IPS-11a (cell line): ENCODE measurements at regions not wholly inside any gene's neighbourhood (a gene's known extent, or its start where the extent isn't known, plus 50 kb on each side); places are given as distances from the start of the nearest gene placed in this dataset.
"Not testable (repeated sequence)": the region's sequence is repeated elsewhere in the genome, so short reads cannot be mapped to it uniquely, and the experiment has no call there.

Experiments used
- H3K4me3 ChIP-seq: one replicate; pipeline ENCODE4 v1.5.1; 2013; ENCODE audit warnings: low read depth, low read length, control low read depth

- H3K4me3 ChIP-seq = no peak overlapping the region
These were observed 508.0 kb downstream of the TBC1D32 start for GRCh38 chr6:120826253-120826652.

- no peak overlapping the region for H3K4me3 ChIP-seq
These were observed 517.5 kb downstream of the TBC1D32 start for GRCh38 chr6:120816794-120817193.

GRCh38 chr6:120805276-120805675 lies 529.0 kb downstream of the TBC1D32 start:
- no peak overlapping the region for H3K4me3 ChIP-seq

GRCh38 chr6:120804612-120805011 lies 529.7 kb downstream of the TBC1D32 start:
- H3K4me3 ChIP-seq = no peak overlapping the region

- H3K4me3 ChIP-seq = no peak overlapping the region
These were observed 547.6 kb downstream of the TBC1D32 start for GRCh38 chr6:120786682-120787081.

GRCh38 chr6:120786256-120786655 lies 548.0 kb downstream of the TBC1D32 start:
- H3K4me3 ChIP-seq = no peak overlapping the region

GRCh38 chr6:120785459-120786086 lies 548.7 kb downstream of the TBC1D32 start:
- no peak overlapping the region for H3K4me3 ChIP-seq

GRCh38 chr6:120779441-120779840 lies 554.8 kb downstream of the TBC1D32 start:
- no peak overlapping the region for H3K4me3 ChIP-seq

GRCh38 chr6:120775698-120776097 lies 558.6 kb downstream of the TBC1D32 start:
- H3K4me3 ChIP-seq = no peak overlapping the region

- no peak overlapping the region for H3K4me3 ChIP-seq
These were observed 560.0 kb downstream of the TBC1D32 start for GRCh38 chr6:120774275-120774674.

- no peak overlapping the region for H3K4me3 ChIP-seq
These were observed 563.3 kb downstream of the TBC1D32 start for GRCh38 chr6:120771019-120771418.

- no peak overlapping the region for H3K4me3 ChIP-seq
These were observed 570.0 kb downstream of the TBC1D32 start for GRCh38 chr6:120764312-120764711.

GRCh38 chr6:120759570-120759969 lies 574.7 kb downstream of the TBC1D32 start:
- no peak overlapping the region for H3K4me3 ChIP-seq

GRCh38 chr6:120748574-120748973 lies 585.7 kb downstream of the TBC1D32 start:
- H3K4me3 ChIP-seq = not testable (repeated sequence)

GRCh38 chr6:120736740-120737139 lies 597.5 kb downstream of the TBC1D32 start:
- no peak overlapping the region for H3K4me3 ChIP-seq

- no peak overlapping the region for H3K4me3 ChIP-seq
These were observed 598.6 kb downstream of the TBC1D32 start for GRCh38 chr6:120735641-120736040.

GRCh38 chr6:120711255-120711654 lies 623.0 kb downstream of the TBC1D32 start:
- no peak overlapping the region for H3K4me3 ChIP-seq

GRCh38 chr6:120700001-120700400 lies 634.3 kb downstream of the TBC1D32 start:
- no peak overlapping the region for H3K4me3 ChIP-seq

GRCh38 chr6:120686492-120686891 lies 647.8 kb downstream of the TBC1D32 start:
- H3K4me3 ChIP-seq = no peak overlapping the region

GRCh38 chr6:120682145-120682544 lies 652.1 kb downstream of the TBC1D32 start:
- H3K4me3 ChIP-seq = no peak overlapping the region

GRCh38 chr6:120681204-120681603 lies 653.1 kb downstream of the TBC1D32 start:
- no peak overlapping the region for H3K4me3 ChIP-seq

GRCh38 chr6:120675886-120676285 lies 658.4 kb downstream of the TBC1D32 start:
- no peak overlapping the region for H3K4me3 ChIP-seq

GRCh38 chr6:120671519-120671918 lies 662.8 kb downstream of the TBC1D32 start:
- H3K4me3 ChIP-seq = no peak overlapping the region
